ENCODE measurements at regions not wholly inside any gene's neighbourhood (a gene's known extent, or its start where the extent isn't known, plus 50 kb on each side); places are given as distances from the start of the nearest gene placed in this dataset.
"Not testable (repeated sequence)": the region's sequence is repeated elsewhere in the genome, so short reads cannot be mapped to it uniquely, and the experiment has no call there.

DNA sequence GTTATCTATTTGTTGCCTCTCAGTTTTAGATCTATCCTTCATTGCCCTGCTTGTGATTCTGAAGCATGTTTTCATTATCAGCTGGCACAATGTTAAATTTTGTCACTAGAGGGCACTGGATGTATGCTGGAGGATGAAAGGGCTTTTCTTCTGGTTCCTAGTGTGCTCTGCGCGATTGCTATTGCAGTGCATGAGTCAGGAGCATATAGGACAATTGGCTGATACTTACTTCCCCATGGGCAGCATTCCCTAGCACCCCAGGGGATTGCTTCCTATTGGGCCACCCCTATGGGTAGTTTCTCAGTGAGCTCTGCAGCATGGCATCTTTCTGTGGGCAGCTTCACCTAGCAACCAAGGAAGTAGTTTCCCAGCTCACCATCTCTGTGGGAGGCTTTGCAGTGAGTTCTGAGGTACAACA is 280.3 kb upstream of the SYNCRIP start:
- DNase-seq: peak; percentile 85

DNA sequence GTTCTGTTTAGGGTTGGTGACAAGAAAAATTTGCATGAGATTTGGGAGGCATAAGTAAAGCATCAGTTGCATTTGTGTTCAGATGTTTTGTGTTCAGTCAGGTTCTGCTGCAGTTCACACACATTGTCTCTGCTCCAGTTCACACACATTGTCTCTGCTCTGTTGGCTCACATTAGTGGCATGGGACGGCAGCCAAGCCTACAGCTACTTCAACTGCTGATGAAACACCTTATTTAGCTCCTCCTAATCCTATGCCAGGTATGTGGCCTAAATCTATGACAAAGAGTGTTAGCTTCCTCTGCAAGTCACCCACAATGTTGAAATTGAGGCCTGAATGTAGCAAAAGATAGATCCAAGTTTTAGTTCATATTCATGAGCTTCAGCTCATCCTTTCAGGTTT is 278.1 kb upstream of the SYNCRIP start:
- no peak for DNase-seq

DNA sequence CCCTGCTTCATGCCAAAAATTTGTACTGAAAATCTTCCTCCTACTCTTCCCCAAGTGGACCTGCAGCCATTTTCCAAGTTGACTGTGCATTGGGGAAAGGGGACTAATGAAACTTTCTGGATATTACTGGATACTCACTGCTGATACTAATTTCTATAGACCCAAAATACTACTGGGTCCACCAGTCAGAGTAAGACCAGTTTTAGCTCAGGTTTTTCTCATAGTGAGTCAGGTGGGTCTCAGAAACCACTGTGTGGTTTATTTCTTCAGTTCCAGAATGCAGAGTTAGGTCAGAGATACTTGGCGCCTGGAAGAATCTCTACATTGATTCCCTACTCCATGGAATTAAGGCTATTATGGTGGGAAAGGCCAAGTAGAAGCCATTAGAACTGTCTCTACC is 274.8 kb upstream of the SYNCRIP start:
- no peak for DNase-seq

DNA sequence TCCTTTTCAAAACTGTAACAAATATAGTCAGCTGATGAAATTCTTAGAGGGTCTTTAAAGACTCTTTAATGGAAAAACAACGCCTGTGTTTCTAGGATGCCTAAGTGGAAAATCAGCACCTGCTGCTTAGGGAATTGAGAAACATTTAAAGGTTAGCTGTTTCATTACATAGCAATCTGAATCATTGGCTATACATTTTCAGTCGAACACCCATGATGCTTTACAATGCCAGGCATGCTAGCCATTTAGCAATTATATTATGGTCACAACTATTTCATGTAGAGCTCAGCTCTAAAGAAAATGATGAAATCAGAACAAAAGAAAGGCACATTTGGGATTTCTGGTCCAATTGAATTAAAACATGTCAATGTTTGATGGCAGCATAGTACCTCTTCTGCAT is 270.3 kb upstream of the SYNCRIP start:
- no peak for DNase-seq

DNA sequence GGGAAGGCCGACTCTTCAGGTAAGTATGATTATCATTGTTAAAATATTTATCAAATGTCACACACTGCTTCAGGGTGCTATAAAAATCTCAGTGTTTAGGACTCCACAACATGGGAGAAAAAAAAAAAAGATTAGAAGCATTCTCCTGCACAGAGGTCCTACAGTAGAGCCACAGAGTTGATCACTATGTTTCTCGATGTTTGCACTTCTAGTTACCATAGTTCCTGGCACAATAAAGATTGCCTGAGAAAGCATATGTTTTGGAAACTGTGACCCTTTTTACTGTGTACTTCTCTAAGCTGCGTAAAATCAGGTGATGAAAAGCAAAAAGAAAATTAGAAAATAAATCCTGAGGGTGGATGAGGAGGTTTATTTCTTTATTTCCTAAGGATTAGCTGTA is 269.9 kb upstream of the SYNCRIP start:
- DNase-seq: no peak

DNA sequence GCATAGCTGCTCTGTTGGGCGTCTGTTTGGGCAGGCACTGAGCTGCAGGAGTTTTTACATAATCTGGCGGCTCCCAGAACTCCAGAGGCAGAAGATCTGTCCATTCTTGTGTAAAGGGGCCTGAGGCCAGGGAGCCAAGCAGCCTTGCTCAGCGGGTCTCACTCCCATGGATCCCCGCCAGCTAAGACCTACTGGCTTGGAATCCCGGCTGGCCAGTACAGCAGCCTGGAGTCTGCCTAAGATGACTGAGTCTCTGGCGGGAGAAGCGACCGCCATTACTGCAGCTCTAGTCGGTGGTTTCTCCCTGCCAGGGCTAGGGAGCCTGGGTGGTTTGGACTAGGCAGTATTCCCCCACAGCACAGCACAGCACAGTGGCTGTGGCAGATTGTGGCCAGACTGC is 268.4 kb upstream of the SYNCRIP start:
- no peak for DNase-seq

DNA sequence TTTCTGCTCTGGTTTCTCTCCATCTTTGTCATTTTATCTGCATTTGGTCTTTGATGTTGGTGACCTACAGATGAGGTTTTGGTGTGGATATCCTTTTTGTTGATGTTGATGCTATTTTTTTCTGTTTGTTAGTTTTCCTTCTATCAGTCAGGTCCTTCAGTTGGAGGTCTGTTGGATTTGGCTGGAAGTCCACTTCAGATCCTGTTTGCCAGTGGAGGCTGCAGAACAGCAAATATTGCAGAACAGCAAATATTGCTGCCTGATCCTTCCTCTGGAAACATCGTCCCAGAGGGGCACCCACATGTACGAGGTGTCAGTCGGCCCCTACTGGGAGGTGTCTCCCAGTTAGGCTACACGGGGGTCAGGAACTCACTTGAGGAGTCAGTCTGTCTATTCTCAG is 265.4 kb upstream of the SYNCRIP start:
- not testable (repeated sequence) for DNase-seq

DNA sequence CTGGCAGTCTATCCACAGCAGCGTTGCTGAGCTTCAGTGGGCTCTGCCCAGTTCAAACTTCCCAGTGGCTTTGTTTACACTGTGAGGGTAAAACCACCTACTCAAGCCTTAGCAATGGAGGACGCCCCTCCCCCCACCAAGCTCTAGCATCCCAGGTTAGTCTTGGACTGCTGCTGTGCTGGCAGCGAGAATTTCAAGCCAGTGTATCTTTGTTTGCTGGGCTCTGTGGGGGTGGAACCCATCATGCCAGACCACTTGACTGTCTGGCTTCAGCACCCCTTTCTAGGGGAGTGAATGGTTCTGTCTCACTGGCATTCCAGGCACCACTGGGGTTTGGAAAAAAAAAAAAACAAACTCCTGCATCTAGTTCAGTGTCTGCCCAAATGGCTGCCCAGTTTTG is 249.7 kb upstream of the SYNCRIP start:
- DNase-seq: no peak

DNA sequence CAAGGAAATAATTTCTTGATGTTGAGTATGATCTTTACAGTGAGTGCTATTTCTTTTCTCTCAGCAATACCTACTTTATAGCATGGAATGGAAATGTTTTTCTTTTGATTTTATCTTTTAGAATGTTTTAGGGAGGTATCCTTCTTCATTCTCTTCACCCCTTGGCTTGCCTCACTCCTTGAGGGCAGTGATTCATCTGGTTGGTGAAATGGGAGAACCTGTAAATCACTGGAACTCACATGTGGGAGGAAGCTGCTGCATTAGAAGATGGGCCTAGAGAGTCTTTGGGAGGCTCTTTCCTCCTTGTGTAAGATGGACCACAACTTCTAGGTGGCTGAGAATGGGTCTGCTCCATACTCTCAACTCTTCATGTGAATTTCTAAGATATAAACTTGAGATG is 244.8 kb upstream of the SYNCRIP start:
- DNase-seq: no peak

DNA sequence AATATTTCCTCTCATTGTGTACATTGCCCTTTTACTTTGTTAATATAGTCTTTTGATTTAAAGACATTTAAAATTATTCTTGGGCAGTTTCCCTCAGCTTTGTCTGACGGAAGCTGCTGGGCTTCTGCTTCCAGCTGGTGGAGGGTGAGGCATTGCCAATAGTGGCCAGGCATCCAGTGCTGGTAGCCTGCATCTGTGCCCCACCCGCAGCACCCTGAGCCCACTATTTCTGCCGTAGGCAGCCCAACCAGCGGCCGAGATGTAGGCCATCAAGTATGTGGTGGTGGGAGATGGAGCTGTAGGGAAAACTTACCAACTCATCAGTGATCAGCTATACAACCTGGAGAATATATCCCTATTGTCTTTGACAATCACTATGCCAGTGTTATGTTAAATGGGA is 226.0 kb upstream of the SYNCRIP start:
- DNase-seq: no peak

DNA sequence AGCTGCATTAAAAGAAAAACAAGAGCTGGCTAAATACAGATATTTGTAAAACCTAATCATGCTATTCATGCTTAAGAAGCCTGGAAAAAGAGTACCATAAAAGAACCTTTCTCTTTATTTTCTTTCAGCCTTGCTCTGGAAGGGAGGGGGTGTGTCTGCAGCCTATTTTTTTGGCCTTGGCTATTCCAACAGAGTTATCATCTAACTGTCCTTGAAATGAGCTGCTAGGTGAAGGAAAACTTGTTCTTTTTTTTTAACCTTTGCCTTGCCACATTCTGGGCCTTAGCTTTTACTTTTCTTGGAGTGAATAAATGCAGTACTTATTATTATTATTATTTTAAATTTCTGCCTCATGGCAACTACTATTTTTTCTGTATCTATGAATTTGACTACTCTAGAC is 224.9 kb upstream of the SYNCRIP start:
- DNase-seq: no peak

DNA sequence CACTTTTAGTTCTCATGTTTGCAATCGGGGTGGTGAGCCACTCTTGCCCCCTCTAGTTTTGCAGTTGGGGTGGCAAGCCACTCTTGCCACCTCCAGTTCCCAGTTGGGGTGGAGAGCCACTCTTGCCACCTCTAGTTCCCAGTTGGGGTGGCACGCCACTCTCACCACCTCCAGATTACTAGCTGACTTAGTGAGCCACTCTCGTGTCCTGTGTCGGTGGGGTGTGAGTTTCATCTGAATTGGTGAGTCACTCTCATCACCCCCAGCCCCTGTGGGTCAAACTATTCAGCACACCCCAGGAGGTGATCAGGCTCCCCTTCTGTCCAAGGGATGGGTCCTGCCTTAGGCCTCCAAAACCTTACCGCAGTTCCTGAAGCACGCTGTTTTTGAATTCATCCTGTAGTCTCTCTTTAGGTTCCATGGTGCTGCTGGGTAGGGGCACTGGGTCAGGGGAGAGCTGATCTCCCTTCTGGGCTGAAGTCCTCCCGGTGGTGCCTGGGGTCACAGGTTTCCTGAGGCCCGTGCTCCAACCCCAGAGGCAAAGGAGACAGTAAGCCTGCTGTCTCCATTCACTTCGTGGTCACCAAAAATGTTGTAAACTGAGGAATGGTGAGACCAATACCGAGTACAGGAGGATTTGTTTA is 224.2 kb upstream of the SYNCRIP start:
- DNase-seq: no peak

DNA sequence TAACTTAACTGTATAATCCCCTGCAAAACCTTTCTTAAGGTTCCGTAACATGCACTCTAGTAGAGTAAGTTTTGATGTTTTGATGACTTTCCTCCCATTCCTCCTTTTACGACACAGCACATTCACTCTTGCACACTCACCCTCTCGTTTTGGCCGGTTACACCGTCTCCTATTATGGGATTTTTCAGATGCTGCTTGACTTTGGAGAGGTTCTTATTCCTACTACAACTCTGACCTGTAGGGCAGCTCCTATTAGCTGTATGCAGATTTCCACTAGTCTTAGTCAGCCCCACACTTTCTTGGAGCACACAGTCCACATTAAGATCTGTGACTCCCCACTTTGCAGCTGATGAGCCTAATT is 223.7 kb upstream of the SYNCRIP start:
- no peak for DNase-seq

DNA sequence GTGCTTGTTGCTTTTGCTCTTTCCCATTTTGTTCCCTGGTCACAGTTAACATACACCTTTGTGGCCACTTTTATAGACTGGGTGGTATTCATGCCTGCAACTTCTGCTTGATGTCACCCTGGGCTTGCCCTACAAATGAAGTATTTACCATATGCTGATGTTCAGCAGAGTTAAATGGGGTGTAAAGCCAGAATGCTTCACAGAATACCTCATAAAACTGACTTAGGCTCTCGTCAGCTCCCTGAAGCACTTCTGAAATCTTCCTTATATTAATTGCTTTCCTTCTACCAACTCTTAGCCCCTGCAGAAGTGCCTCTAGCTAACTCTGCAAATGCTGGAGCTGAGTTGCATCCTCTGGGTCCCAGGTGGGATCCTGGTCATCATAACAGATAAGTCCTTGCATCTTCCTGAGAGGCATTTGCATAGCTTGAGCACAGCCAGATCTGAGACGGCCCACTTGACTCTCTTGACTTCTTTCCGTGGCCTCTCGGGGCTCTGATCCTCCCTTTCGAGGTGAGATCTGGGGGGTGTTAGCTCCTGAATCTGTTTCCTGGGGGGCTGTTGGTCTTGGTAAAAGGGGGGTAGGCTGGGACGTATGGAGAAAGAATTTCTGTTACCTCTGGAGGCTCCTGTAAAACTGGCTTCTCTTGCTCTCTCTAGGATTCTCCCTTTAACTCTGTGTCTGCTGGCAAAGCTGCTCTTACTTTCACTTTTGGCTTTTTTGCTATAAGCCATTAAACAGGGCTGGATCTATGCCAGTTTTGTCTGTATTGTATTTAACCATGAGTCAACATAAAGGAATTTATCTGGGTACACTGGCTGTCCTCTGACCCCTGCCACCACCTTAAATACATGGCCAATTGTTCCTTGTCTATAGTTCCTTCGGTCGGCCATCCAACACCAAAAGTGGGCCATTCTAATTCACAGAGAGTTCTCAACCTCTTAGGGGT is 223.0 kb upstream of the SYNCRIP start:
- DNase-seq: peak; percentile 84

DNA sequence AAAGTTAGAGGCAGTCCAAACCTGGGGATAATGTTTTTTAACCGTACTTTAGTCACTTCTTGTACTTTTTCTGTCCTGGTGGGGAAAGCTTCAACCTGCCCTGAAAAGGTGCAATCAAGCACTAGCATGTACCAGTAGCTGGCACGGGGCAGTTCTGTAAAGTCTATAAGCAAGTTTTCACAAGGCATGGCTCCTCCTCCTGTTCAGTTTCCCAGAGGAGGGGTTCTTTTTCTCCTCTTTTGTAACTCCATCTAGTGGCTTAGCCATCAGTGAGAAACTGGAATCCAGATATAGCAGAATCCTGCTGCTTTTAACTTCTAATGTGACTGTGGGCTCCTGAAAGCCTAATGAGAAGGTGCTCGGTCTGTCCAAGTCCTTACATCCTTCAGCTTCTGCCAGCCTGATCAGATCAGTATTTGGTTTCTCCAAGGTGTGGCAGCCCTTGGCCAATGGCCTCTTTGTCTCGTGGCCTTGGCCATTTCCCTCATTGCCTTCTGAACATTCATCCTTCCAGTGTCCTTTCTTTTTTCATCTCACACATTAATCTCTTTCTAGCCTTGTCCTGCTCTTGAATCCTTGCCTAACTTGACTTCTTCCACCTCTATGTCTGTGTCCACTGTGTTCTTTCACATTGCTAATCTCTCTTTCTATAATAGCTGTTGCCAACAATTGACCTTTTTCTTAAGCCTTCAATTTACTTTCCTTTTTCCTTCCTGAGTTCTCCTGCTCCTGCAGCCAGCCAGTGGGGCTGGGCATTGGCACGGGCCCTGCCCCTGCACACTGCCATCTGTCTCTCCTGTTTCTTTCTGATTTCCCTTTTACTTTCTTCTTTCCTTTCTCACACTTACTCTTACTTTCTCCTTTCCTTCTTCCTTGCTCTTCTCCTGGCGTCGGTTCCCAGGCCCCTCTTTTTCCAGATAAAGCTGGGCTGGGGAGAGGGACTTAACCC is 222.0 kb upstream of the SYNCRIP start:
- peak; percentile 26 for DNase-seq

DNA sequence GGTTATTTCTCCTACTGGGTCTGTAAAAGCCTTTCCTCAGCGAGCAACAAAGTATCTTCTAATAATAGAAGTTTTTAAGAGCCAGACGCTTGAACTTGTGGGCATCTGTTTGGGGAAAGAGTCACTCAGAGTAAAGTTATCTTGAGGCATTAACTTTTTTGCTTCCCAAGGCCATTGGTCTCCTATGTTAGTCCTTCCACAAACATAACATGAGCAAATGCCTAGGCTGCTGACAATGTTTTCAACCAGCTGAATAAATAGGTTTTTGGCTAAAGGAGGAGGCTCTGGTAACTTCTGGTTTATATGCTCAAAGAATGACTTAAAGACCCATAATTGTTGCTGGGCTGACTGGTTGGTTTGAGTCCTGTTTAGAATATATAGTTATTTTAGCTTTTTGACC is 213.5 kb upstream of the SYNCRIP start:
- no peak for DNase-seq

DNA sequence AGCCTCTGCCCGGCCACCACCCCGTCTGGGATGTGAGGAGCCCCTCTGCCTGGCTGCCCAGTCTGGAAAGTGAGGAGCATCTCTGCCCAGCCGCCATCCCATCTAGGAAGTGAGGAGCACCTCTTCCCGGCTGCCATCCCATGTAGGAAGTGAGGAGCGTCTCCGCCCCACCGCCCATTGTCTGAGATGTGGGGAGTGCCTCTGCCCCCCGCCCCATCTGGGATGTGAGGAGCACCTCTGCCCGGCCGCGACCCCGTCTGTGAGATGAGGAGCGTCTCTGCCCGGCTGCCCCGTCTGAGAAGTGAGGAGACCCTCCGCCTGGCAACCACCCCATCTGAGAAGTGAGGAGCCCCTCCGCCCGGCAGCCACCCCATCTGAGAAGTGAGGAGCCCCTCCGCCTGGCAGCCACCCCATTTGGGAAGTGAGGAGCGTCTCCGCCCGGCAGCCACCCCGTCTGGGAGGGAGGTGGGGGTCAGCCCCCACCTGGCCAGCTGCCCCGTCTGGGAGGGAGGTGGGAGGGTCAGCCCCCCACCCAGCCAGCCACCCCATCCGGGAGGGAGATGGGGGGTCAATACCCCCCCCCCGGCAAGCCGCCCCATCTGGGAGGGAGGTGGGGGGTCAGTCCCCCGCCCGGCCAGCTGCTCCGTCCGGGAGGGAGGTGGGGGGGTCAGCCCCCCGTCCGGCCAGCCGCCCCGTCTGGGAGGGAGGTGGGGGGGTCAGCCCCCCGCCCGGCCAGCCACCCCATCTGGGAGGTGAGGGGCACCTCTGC is 195.8 kb upstream of the SYNCRIP start:
- not testable (repeated sequence) for DNase-seq

DNA sequence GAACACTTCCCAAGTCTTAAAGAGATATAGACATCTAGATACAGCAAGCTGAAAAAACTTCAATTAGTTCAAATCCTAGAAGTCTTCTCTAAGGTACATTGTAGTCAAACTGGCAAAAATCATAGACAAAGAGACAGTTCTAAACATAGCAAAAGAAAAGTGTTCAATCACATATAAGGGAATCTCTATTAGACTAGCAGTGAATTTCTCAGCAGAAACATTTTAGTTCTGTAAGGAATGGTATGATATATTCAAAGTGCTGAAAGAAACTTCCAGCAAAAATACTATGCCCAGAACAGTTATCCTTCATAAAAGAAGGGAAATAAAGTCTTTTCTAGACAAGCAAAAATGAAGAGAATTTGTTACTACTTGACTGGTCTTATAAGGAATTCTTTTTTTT is 186.3 kb upstream of the SYNCRIP start:
- no peak for DNase-seq

DNA sequence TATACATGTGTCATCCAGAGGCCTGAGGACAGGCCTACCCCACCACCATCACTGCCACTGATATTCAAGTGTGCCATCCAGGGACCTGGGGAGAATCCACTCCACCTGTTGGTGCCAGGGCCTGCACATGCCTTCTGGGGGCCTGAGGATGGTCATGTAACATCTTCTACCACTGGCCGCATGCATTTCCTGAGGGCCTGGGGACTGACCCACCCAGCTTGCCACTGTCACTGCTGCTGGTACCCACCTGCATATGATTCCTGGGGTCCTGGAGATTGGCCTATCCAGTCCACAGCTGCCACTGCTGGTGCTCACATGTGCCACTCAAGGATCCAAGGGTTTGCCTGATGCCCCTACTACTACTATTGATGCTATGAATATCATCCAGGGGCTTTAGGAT is 184.3 kb upstream of the SYNCRIP start:
- DNase-seq: no peak

DNA sequence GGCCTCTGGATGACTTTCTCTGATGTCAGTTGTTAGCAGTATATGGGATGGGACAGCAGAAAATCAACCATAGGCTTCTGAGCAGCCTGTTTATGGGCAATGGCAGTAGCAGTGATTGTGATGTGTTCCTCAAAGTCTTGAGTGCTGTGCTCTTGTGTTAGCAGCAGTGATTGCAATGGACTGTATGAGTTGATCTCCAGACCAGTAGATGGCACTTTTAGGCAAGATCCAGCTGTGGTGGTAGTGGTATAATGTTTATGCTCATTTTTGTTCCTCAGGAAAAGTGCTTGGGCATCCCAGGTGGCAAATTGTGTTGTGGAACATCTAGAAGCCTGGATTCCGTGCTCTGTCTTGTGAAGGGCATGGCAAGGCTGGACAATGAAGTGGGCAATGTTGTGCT is 181.6 kb upstream of the SYNCRIP start:
- no peak for DNase-seq

DNA sequence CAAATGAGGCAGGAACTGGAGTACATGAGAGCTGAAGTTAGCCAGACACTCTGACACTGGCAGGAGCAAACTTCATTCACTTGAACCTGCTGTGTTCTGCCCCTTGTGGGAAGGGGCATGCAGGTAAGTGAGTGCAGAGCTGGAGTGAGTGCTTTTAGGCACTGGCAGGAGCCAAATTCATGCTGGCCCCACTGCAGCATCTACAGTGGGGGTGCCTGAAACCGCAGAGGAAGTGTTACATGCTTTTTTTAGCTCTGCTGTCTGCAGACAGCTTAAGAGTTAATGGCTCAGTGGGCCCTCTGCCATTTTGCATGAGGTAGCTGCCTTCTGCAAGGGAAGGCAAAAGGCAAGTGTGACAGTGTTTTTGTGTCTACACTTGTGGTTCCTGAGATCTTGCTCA is 167.9 kb upstream of the SYNCRIP start:
- DNase-seq: no peak

DNA sequence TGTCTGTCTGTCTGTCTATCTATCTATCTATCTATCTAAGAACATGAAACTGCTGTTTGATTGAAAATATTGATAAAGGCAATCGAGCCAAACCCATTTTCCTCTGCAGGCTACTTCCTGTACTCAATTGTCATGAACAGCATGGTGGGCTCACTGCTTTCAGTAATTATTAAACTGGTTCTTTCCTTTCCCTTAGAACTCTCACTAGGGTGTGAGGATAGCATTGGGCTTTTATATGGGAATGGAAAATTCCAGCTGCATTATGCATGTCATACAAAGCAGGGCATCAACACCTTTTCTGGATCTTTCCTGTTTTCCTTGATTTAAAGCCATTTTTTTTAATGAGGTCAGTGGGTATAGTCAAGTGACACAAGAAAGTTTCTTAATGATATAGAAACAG is 161.0 kb upstream of the SYNCRIP start:
- DNase-seq: no peak

DNA sequence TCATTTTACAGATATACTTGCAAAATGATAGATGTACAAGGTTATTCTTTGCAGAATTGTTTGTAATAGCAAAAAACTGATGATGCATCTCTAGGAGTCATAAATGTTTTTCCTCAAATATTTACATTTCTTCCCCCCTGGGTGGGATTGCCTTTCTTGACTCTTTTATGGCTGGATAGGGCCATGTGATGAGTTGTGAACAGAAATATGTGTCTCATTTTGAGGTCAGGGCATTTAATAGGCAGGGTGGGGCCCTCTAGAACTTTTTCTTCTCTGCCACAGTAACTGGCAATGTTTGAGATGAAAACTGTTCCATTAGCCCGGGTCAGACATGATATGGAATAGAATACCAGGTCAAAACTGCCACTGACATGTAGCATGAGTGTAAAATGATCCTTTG is 159.5 kb upstream of the SYNCRIP start:
- DNase-seq: no peak
